GM04504 (cell line): ENCODE measurements at regions not wholly inside any gene's neighbourhood (a gene's known extent, or its start where the extent isn't known, plus 50 kb on each side); places are given as distances from the start of the nearest gene placed in this dataset.

Experiments used
- DNase-seq: peaks from one replicate; pipeline ENCODE4 v3.0.0-alpha.2; 2012; ENCODE audit warnings: low read depth

DNA sequence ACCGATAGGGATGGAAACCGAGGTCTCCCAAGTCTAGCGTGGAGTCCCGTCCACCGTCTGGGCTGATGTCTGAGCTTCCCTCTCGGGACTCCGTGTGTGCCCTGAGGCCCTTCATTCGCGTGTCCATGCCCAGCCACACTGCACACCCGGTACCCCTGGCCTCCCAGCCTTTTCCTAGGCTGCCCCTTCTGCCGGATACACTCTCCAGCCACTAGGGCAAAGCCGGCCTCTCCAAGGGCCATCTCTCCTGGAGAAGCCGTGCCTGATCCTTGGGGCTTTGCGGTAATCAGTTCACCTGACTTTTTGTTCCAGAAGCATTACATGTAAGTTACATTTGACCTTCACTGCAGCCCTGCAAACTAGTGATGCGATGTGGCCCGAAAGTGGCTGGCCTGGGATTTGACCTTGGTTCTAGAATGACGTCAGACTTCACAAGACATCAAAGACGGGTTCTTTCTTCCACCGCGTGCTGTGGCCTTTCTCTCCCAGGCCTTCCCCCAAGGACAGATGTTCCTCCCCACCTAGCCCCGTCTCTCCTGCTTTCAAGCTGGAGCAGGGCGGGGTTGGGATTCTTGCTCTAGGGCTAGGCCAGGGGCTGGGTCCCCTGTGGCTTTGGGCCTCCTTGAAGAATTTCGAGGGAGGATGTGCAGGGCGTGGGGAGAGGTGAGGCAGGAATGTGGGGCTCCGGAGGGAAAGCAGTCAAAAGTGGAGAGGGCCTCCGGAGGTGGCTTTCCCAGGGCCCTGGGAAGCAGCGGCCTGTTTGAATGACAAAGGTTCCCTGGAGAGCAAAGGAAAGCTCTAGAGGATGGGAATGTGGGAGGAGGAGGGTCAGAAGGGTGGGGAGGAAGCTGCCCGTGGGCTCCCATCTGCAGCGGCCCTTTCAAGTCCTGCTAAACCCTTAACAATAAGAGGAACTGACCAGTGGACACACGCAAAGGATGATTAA is 49.7 kb upstream of the SLC2A1 start:
- no peak for DNase-seq
